CD14-positive monocyte (primary cell): ENCODE measurements at regions not wholly inside any gene's neighbourhood (a gene's known extent, or its start where the extent isn't known, plus 50 kb on each side); places are given as distances from the start of the nearest gene placed in this dataset. TPM values are rescaled to one million over a fixed set of nuclear protein-coding genes. Genes with fewer than 3 reads are reported as not detected.
"Not testable (repeated sequence)": the region's sequence is repeated elsewhere in the genome, so short reads cannot be mapped to it uniquely, and the experiment has no call there.

Experiments used
- DNase-seq, 3 donors: peaks; one replicate each; pipeline ENCODE4 v3.0.0-alpha.2; 2011 to 2022
- H2AFZ ChIP-seq: 2 replicates; pipeline ENCODE4 v1.6.0; 2012; ENCODE audit warnings: mild to moderate bottlenecking, low read depth, low read length, inconsistent platforms; ENCODE audit not compliant: insufficient read depth, poor library complexity, severe bottlenecking
- H3K27ac ChIP-seq, 2 donors: 1 replicate in 1 of 2; 2 replicates in 1 of 2; pipeline ENCODE4 v1.5.1; 2012 to 2013; ENCODE audit warnings: low read length in 2 of 2, control low read depth in 1 of 2, inconsistent platforms in 1 of 2, low read depth in 1 of 2, mild to moderate bottlenecking in 1 of 2
- H3K27me3 ChIP-seq, 2 donors: one replicate each; pipeline versions ENCODE4 v1.6.0 to v1.6.1; 2011 to 2013; ENCODE audit warnings: low read length in 2 of 2; ENCODE audit not compliant: control insufficient read depth in 2 of 2, insufficient read depth in 2 of 2
- H3K36me3 ChIP-seq, 2 donors: replicated peaks in 1 of 2; 1 replicate in 1 of 2; 2 replicates in 1 of 2; pipeline versions ENCODE4 v1.5.1 to v1.6.1; 2012 to 2013; ENCODE audit warnings: low read length in 2 of 2, control low read depth in 1 of 2, inconsistent platforms in 1 of 2, mild to moderate bottlenecking in 1 of 2; ENCODE audit not compliant: insufficient read depth in 2 of 2, control insufficient read depth in 1 of 2
- H3K4me1 ChIP-seq, 2 donors: 1 replicate in 1 of 2; 2 replicates in 1 of 2; pipeline versions ENCODE4 v1.5.1 to v1.6.1; 2012 to 2013; ENCODE audit warnings: low read length in 2 of 2, control low read depth in 1 of 2, inconsistent platforms in 1 of 2, mild to moderate bottlenecking in 1 of 2, moderate library complexity in 1 of 2; ENCODE audit not compliant: insufficient read depth in 2 of 2, control insufficient read depth in 1 of 2
- H3K4me2 ChIP-seq: replicated peaks from 2 replicates; pipeline ENCODE3; 2012; ENCODE audit warnings: low read length, moderate library complexity, mild to moderate bottlenecking; ENCODE audit not compliant: poor library complexity, severe bottlenecking; ENCODE audit errors: extremely low read depth
- H3K4me3 ChIP-seq, 3 experiments: fragments of 200-600 bp in 1 of 3; sonication (generic) in 1 of 3; replicated peaks in 1 of 3; 1 replicate in 2 of 3; 2 replicates in 1 of 3; pipeline ENCODE4 v1.5.1; 2011 to 2013; ENCODE audit warnings: low read length in 3 of 3, mild to moderate bottlenecking in 3 of 3, control low read depth in 2 of 3, low read depth in 2 of 3, inconsistent platforms in 1 of 3, moderate library complexity in 1 of 3
- H3K79me2 ChIP-seq: 2 replicates; pipeline ENCODE4 v1.6.0; 2012; ENCODE audit warnings: mild to moderate bottlenecking, control low read depth, inconsistent platforms, low read length, moderate library complexity; ENCODE audit not compliant: insufficient read depth
- H3K9ac ChIP-seq: 2 replicates; pipeline ENCODE4 v1.6.0; 2017; ENCODE audit warnings: low read length, mild to moderate bottlenecking; ENCODE audit not compliant: insufficient read depth, poor library complexity, severe bottlenecking
- H3K9me3 ChIP-seq, 2 donors: replicated peaks in 1 of 2; 1 replicate in 1 of 2; 2 replicates in 1 of 2; pipeline versions ENCODE4 v1.5.1 to v1.6.1; 2012 to 2013; ENCODE audit warnings: low read length in 2 of 2, control low read depth in 1 of 2; ENCODE audit not compliant: control insufficient read depth in 1 of 2, insufficient read depth in 1 of 2
- H4K20me1 ChIP-seq: 2 replicates; pipeline ENCODE4 v1.6.0; 2012; ENCODE audit warnings: mild to moderate bottlenecking, low read length, control low read depth, moderate library complexity; ENCODE audit not compliant: insufficient read depth
- H3K27ac Mint-ChIP-seq, 7 donors: one replicate each; pipeline ENCODE4 v1.8.0; 2020; ENCODE audit warnings: mild to moderate bottlenecking in 7 of 7, mixed read lengths in 7 of 7, moderate library complexity in 6 of 7, inconsistent platforms in 2 of 7
- H3K27me3 Mint-ChIP-seq, 3 donors: one replicate each; pipeline ENCODE4 v1.8.0; 2021 to 2022; ENCODE audit warnings: low read depth in 3 of 3, mild to moderate bottlenecking in 3 of 3, mixed read lengths in 3 of 3, moderate library complexity in 3 of 3, inconsistent platforms in 1 of 3
- H3K36me3 Mint-ChIP-seq, 2 donors: one replicate each; pipeline ENCODE4 v1.8.0; 2020; ENCODE audit warnings: mixed read lengths in 2 of 2, inconsistent platforms in 1 of 2, mild to moderate bottlenecking in 1 of 2
- H3K4me1 Mint-ChIP-seq: one replicate; pipeline ENCODE4 v1.8.0; 2020; ENCODE audit warnings: mild to moderate bottlenecking, mixed read lengths
- H3K4me3 Mint-ChIP-seq, 2 donors: one replicate each; pipeline ENCODE4 v1.8.0; 2020; ENCODE audit warnings: mild to moderate bottlenecking in 2 of 2, mixed read lengths in 2 of 2, moderate library complexity in 1 of 2
- H3K9me3 Mint-ChIP-seq, 7 donors: one replicate each; pipeline ENCODE4 v1.8.0; 2020 to 2022; ENCODE audit warnings: mixed read lengths in 7 of 7, mild to moderate bottlenecking in 6 of 7, moderate library complexity in 6 of 7, inconsistent platforms in 2 of 7
- WGBS: methylation state at CpG from one replicate; pipeline ENCODE4 v1.1.5; 2013; ENCODE audit warnings: missing lambda C conversion rate; ENCODE audit not compliant: insufficient coverage; 5-methylcytosine and 5-hydroxymethylcytosine counted together
- intact Hi-C, 2 donors: fragments of 100-400 bp; cut with micrococcal nuclease; formaldehyde crosslinking; loops; one replicate each; pipeline versions ENCODE4 v1.15.0 to v1.15.1; 2023
- small RNA-seq: library from RNA; depleted of rRNA; stranded (forward); fragments of <200 nt; gene quantifications from one replicate; pipeline ENCODE3, GENCODE V24; 2012; ENCODE audit warnings: low read depth; ENCODE audit not compliant: insufficient read length

DNA sequence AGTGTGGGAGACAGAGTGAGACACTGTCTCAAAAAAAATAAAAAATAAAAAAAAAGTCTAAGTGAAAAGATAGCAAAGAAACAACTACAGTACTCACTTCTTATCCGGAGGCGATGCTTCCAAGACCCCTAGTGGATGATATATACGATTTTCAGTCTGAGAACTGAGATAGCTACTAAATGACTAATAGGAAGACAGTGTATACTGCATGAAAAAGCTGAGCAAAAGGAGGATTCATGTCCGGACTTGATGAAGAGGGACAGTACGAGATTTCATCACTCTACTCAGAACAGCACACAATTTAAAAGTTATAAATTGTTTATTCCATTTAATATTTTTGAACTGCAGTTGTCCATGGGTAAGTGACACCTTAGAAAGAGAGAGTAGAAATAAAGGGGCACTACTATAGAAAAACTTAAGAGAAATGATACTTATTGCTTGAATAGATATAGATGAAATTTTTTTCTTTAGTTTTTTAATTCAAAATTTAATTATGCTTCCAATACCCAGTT, 190.7 kb downstream of the POTEB3 start:
- H3K4me3 Mint-ChIP-seq, H3K9ac ChIP-seq, H3K9me3 ChIP-seq, intact Hi-C loops, H3K79me2 ChIP-seq, H3K4me1 Mint-ChIP-seq, H3K9me3 Mint-ChIP-seq, H3K36me3 ChIP-seq, H3K36me3 Mint-ChIP-seq, H3K4me1 ChIP-seq, H3K27ac ChIP-seq, H3K4me2 ChIP-seq, H3K4me3 ChIP-seq, H3K27ac Mint-ChIP-seq, H4K20me1 ChIP-seq, H3K27me3 Mint-ChIP-seq, H3K27me3 ChIP-seq, H2AFZ ChIP-seq: not testable (repeated sequence)
- peak in 1 of 3 donors; percentile 6 for DNase-seq
- no CpG with 5 or more reads among the region's 5 CpGs for WGBS

Small RNA genes lying in the stretch of these regions (small RNA-seq; reads per million reads assigned to genes)
- gene RNU6-1235P, result not detected
